ENCODE measurements at regions not wholly inside any gene's neighbourhood (a gene's known extent, or its start where the extent isn't known, plus 50 kb on each side); places are given as distances from the start of the nearest gene placed in this dataset.

- whole genome bisulfite sequencing, 2 donors = 78 to 92% methylated on average over 5 of the region's 5 CpGs
- TF ChIP-seq, protein P1, sequence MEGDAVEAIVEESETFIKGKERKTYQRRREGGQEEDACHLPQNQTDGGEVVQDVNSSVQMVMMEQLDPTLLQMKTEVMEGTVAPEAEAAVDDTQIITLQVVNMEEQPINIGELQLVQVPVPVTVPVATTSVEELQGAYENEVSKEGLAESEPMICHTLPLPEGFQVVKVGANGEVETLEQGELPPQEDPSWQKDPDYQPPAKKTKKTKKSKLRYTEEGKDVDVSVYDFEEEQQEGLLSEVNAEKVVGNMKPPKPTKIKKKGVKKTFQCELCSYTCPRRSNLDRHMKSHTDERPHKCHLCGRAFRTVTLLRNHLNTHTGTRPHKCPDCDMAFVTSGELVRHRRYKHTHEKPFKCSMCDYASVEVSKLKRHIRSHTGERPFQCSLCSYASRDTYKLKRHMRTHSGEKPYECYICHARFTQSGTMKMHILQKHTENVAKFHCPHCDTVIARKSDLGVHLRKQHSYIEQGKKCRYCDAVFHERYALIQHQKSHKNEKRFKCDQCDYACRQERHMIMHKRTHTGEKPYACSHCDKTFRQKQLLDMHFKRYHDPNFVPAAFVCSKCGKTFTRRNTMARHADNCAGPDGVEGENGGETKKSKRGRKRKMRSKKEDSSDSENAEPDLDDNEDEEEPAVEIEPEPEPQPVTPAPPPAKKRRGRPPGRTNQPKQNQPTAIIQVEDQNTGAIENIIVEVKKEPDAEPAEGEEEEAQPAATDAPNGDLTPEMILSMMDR (IDR thresholded peaks at IDR 0.05) = no peak
- TF ChIP-seq POLR2A (IDR thresholded peaks at IDR 0.05) = no peak
- DNase-seq (ENCODE audit: low spot score in 2 of 2) = peak in 1 of 2 donors; percentile 64
- no peak overlapping the region for H3K4me3 ChIP-seq (ENCODE audit: low read depth, poor library complexity, severe bottlenecking)
- intact Hi-C loops (cut with DNase I; ENCODE audit: low total_unique reads) = no loop called here
Measured at GRCh38 chr7:65247491-65247890, 126.2 kb upstream of the ZNF92 start.

- TF ChIP-seq, protein P1 (IDR thresholded peaks at IDR 0.05) = no peak
- TF ChIP-seq POLR2A (IDR thresholded peaks at IDR 0.05) = no peak
- intact Hi-C loops (cut with DNase I; ENCODE audit: low total_unique reads) = no loop called here
- no peak for DNase-seq (ENCODE audit: low spot score in 2 of 2)
- 3% methylated on average over 17 to 42 of the region's 52 CpGs for WGBS, 2 donors
- H3K4me3 ChIP-seq (ENCODE audit: low read depth, poor library complexity, severe bottlenecking) = peak overlapping the region; percentile 4
Measured at GRCh38 chr7:65239707-65240352, 133.8 kb upstream of the ZNF92 start.

GRCh38 chr7:65239324-65239706 is 134.3 kb upstream of the ZNF92 start:
- H3K4me3 ChIP-seq (ENCODE audit: low read depth, poor library complexity, severe bottlenecking) = no peak overlapping the region
- intact Hi-C loops (cut with DNase I; ENCODE audit: low total_unique reads) = no loop called here
- 36 to 41% methylated on average over 20 of the region's 20 CpGs for WGBS, 2 donors
- no peak for DNase-seq (ENCODE audit: low spot score in 2 of 2)
- TF ChIP-seq, protein P1 (IDR thresholded peaks at IDR 0.05) = no peak
- TF ChIP-seq POLR2A (IDR thresholded peaks at IDR 0.05) = no peak

DNA sequence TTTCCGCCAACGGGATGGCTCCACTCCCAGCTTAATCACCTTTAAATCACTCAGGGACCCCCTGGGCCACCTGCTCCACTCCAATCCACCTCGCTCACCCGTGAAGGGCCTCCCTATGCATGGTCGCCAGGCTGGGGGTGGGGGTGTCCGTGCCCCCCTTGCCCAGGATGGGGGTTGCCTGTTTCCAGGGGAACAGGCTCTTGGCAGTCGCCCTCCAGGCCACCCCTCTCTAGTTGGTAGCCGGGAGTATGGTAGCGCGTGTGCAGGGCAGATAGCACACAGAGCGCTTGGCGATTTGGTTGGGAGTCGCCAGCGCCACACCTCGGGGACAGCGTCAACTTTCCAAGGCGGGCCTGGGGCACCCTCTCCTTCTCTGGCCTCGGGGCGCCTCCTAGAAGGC is 134.9 kb upstream of the ZNF92 start:
- intact Hi-C loops (cut with DNase I; ENCODE audit: low total_unique reads) = no loop called here
- no peak for TF ChIP-seq POLR2A (IDR thresholded peaks at IDR 0.05)
- TF ChIP-seq, protein P1 (IDR thresholded peaks at IDR 0.05) = no peak
- 91 to 95% methylated on average over 16 to 19 of the region's 19 CpGs for WGBS, 2 donors
- no peak for DNase-seq (ENCODE audit: low spot score in 2 of 2)
- H3K4me3 ChIP-seq (ENCODE audit: low read depth, poor library complexity, severe bottlenecking) = no peak overlapping the region

GRCh38 chr7:65235586-65235985 is 138.1 kb upstream of the ZNF92 start:
- DNase-seq (ENCODE audit: low spot score in 2 of 2) = no peak
- TF ChIP-seq POLR2A (IDR thresholded peaks at IDR 0.05) = no peak
- TF ChIP-seq, protein P1 (IDR thresholded peaks at IDR 0.05) = no peak
- intact Hi-C loops (cut with DNase I; ENCODE audit: low total_unique reads) = no loop called here
- WGBS, 2 donors = 78 to 88% methylated on average over 10 of the region's 10 CpGs
- no peak overlapping the region for H3K4me3 ChIP-seq (ENCODE audit: low read depth, poor library complexity, severe bottlenecking)

Data from lower leg skin (tissue), 4 donors.